K562 (cell line): ENCODE measurements at regions not wholly inside any gene's neighbourhood (a gene's known extent, or its start where the extent isn't known, plus 50 kb on each side); places are given as distances from the start of the nearest gene placed in this dataset.
A peak's percentile ranks its signal among the peaks of the same experiment; 100 is the strongest.

Experiments
- ATAC-seq: fragments of 200-7000 bp; cut with Tn5 transposase; 3 replicates; pipeline ENCODE4 v1.9.1; 2020; ENCODE audit warnings: moderate library complexity
- BruUV-seq: library from RNA; stranded (reverse); fragments of 400-500 nt; replicated peaks from 2 replicates; lab custom pipeline; 2021; lab: Mats Ljungman, UMichigan
- CTCF ChIA-PET: fragments of 300-600 bp; formaldehyde crosslinking; extraction: SDS; loops from one replicate; lab custom pipeline; 2021; ENCODE audit warnings: low intra/inter-chr PET ratio; lab: Yijun Ruan, JAX
- POLR2A ChIA-PET: fragments of 300-600, 350-650 bp; sonication (Branson Sonifier 250); formaldehyde crosslinking; extraction: SDS; loops from one replicate; lab custom pipeline; 2021; ENCODE audit warnings: antibody characterized with exemption, inconsistent platforms; lab: Yijun Ruan, JAX
- DNase-seq, 4 experiments: peaks; one replicate each; pipeline versions ENCODE4 v3.0.0 to v3.0.0-alpha.2; 2011 to 2018; ENCODE audit warnings: low spot score in 3 of 4, mixed read lengths in 3 of 4; ENCODE audit errors: extremely low read depth in 1 of 4
- FAIRE-seq: peaks from 2 replicates; lab custom pipeline; 2011; peaks lifted over from hg19 to GRCh38; lab: Jason Lieb, UNC
- H2AFZ ChIP-seq: 2 replicates; pipeline ENCODE4 v1.6.0; 2011; ENCODE audit warnings: low read depth, low read length, control low read depth, inconsistent platforms
- H3K27ac ChIP-seq: fragments of 200-600 bp; 3 replicates; pipeline ENCODE4 v1.8.0; 2011; ENCODE audit warnings: low read depth, mild to moderate bottlenecking, control low read depth, inconsistent platforms, low read length, moderate library complexity, mixed read lengths; ENCODE audit errors: extremely low read depth
- H3K27me3 ChIP-seq, 2 experiments: fragments of 300-600 bp in 1 of 2; 2 replicates in 1 of 2; 3 replicates in 1 of 2; pipeline versions ENCODE4 v1.6.0 to v1.8.0; 2011; ENCODE audit warnings: inconsistent platforms in 2 of 2, low read length in 2 of 2, mild to moderate bottlenecking in 1 of 2, mixed read lengths in 1 of 2, moderate library complexity in 1 of 2; ENCODE audit not compliant: control insufficient read depth in 2 of 2, insufficient read depth in 2 of 2
- H3K36me3 ChIP-seq: fragments of 300-600 bp; 3 replicates; pipeline ENCODE4 v1.8.0; 2011; ENCODE audit warnings: mild to moderate bottlenecking, low read length, inconsistent platforms; ENCODE audit not compliant: control insufficient read depth, insufficient read depth
- H3K4me1 ChIP-seq, 2 experiments: fragments of 200-600 bp in 1 of 2; replicated peaks in 1 of 2; 2 replicates in 1 of 2; 3 replicates in 1 of 2; pipeline versions ENCODE4 v1.5.1 to v1.8.0; 2011; ENCODE audit warnings: inconsistent platforms in 2 of 2, low read length in 2 of 2, mild to moderate bottlenecking in 1 of 2, mixed read lengths in 1 of 2, moderate library complexity in 1 of 2; ENCODE audit not compliant: control insufficient read depth in 2 of 2, insufficient read depth in 2 of 2
- H3K4me2 ChIP-seq: 2 replicates; pipeline ENCODE4 v1.6.1; 2011; ENCODE audit warnings: low read length, control low read depth, inconsistent platforms, mixed read lengths; ENCODE audit not compliant: insufficient read depth
- H3K4me3 ChIP-seq: fragments of 200-600 bp; sonication (generic), shearing (Covaris generic); 2 replicates; pipeline ENCODE4 v1.5.1; 2016; ENCODE audit warnings: control low read depth, inconsistent platforms
- H3K79me2 ChIP-seq: fragments of 200-600 bp; 3 replicates; pipeline ENCODE4 v1.8.0; 2011; ENCODE audit warnings: low read length, inconsistent platforms; ENCODE audit not compliant: control insufficient read depth, insufficient read depth
- H3K9ac ChIP-seq, 2 experiments: 2 replicates each; pipeline versions ENCODE4 v1.6.0 to v1.6.1; 2011; ENCODE audit warnings: low read depth in 2 of 2, low read length in 2 of 2, control low read depth in 1 of 2, inconsistent platforms in 1 of 2, mild to moderate bottlenecking in 1 of 2, mixed read lengths in 1 of 2; ENCODE audit not compliant: insufficient read depth in 1 of 2
- H3K9me1 ChIP-seq: one replicate; pipeline ENCODE4 v1.6.0; 2011; ENCODE audit warnings: inconsistent platforms, mild to moderate bottlenecking, low read length, moderate library complexity; ENCODE audit not compliant: control insufficient read depth, insufficient read depth
- H3K9me3 ChIP-seq: replicated peaks from 2 replicates; pipeline ENCODE4 v1.5.1; 2011; ENCODE audit warnings: low read depth, low read length, inconsistent platforms; ENCODE audit not compliant: control insufficient read depth, insufficient read depth
- H4K20me1 ChIP-seq: replicated peaks from 2 replicates; pipeline ENCODE4 v1.6.1; 2011; ENCODE audit warnings: low read length, inconsistent platforms, mixed read lengths; ENCODE audit not compliant: control insufficient read depth, insufficient read depth
- C11orf30 ChIP-seq: fragments of 450-650 bp; IDR thresholded peaks from 2 replicates; pipeline ENCODE4 v1.6.1; 2016; ENCODE audit warnings: low read depth, mild to moderate bottlenecking
- CAMTA2 ChIP-seq: fragments of 250-450 bp; sonication (Bioruptor Pico); conservative IDR thresholded peaks from 2 replicates; pipeline ENCODE4 v1.5.1; 2022
- CEBPB ChIP-seq: fragments of 450-650 bp; IDR thresholded peaks from 2 replicates; pipeline ENCODE4 v1.6.1; 2016; ENCODE audit warnings: missing genetic modification characterization, missing compliant biosample characterization
- DPF2 ChIP-seq: fragments of 450-650 bp; IDR thresholded peaks from 2 replicates; pipeline ENCODE4 v1.6.1; 2016
- ETV1 ChIP-seq: fragments of 450-650 bp; conservative IDR thresholded peaks from 2 replicates; pipeline ENCODE4 v1.6.1; 2016; ENCODE audit warnings: missing genetic modification characterization, control low read depth, low read depth, missing compliant biosample characterization
- MAFG ChIP-seq: fragments of 450-650 bp; conservative IDR thresholded peaks from 2 replicates; pipeline ENCODE4 v1.6.1; 2016; ENCODE audit warnings: missing genetic modification characterization, missing compliant biosample characterization
- MEF2A ChIP-seq: IDR thresholded peaks from 2 replicates; pipeline ENCODE4 v1.6.1; 2011; ENCODE audit warnings: low read depth, mild to moderate bottlenecking, low read length, moderate library complexity; ENCODE audit not compliant: control insufficient read depth
- NFE2 ChIP-seq: IDR thresholded peaks from 2 replicates; pipeline ENCODE4 v1.6.1; 2014; ENCODE audit warnings: antibody characterized with exemption, low read depth
- ZNF316 ChIP-seq: fragments of 450-650 bp; IDR thresholded peaks from 2 replicates; pipeline ENCODE4 v1.6.1; 2016
- WGBS: fragments of 100-300 bp; shearing (Covaris generic); methylation state at CpG from one replicate; pipeline ENCODE4 v1.1.6; 2016; ENCODE audit warnings: low coverage, mixed read lengths; ENCODE audit not compliant: insufficient coverage; ENCODE audit errors: missing lambda C conversion rate; 5-methylcytosine and 5-hydroxymethylcytosine counted together
- in situ Hi-C: fragments of 300-500 bp; cut with MboI; formaldehyde crosslinking; loops from 4 replicates; pipeline ENCODE4 v1.15.0; 2018; ENCODE audit warnings: inconsistent platforms, mixed read lengths
- intact Hi-C: fragments of 100-400 bp; cut with micrococcal nuclease; formaldehyde crosslinking; loops from 2 replicates; pipeline ENCODE4 v1.14.2; 2022
- TF ChIP-seq, protein P1 (sequence below): sonication (generic); formaldehyde crosslinking; IDR thresholded peaks from 2 replicates; pipeline ENCODE4 v1.8.1; 2023; ENCODE audit warnings: mild to moderate bottlenecking, missing genetic modification reagents

DNA sequence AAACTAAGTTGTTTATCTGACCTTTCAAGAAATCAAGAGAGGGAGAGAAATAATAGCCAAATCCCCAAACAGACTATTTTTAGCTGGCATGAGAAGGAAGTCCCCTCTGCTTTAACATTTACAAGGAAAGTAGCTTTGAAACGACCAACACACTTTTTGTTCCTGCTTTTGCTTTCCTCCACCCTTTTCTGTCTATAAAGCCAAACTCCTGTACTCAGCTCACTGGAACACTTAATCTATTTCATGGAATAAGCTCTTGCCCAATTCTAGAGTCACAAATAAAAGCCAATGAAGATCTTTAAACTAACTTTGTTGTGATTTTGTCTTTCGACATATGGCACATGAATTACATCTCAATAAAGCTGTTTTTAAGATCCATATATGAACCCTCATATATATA, 86.8 kb upstream of the CCDC71L start:
- in situ Hi-C loops (loop anchor here (5.0 kb wide), 1 partner anchor 571 kb away; no protein-coding TSS in a partner anchor), intact Hi-C loops (no loop called here)
- Histone ChIP-seq H3K9me3 (no peaks in the 10 kb centered on the region), H3K36me3 (no peaks in the 10 kb centered on the region), H4K20me1 (no peaks in the 10 kb centered on the region), H3K9ac (no peak overlapping the region), H3K79me2 (no peaks in the 10 kb centered on the region), H3K4me2 (no peak overlapping the region), H3K9me1 (no peaks in the 10 kb centered on the region), H3K4me1 (peaks cover 0 to 2% of the 10 kb centered on the region in 2 experiments; a peak in 3 of 5 replicates), H3K27ac (no peak overlapping the region), H3K4me3 (no peak overlapping the region), H3K27me3 (no peaks in the 10 kb centered on the region; a peak in 1 of 5 replicates), H2AFZ (peak overlapping the region; percentile 28)
- no peak for FAIRE-seq
- TF ChIP-seq CAMTA2 (CRISPR knock-in tag): no peak
- TF ChIP-seq CEBPB (tag): 0 out of 2 replicates have a peak, but pooled peaks have one; percentile 10
- POLR2A ChIA-PET: interaction anchor here (0.6 to 1.7 kb wide), 6 partner anchors 17 to 419 kb away, joined by 3 to 8 read pairs (median 3); no protein-coding TSS in a partner anchor
- WGBS: 44% methylated on average over 2 of the region's 2 CpGs
- no peak for ATAC-seq
- DNase-seq: no peak
- CTCF ChIA-PET: no interaction called here
- BruUV-seq: no TSS peak

DNA sequence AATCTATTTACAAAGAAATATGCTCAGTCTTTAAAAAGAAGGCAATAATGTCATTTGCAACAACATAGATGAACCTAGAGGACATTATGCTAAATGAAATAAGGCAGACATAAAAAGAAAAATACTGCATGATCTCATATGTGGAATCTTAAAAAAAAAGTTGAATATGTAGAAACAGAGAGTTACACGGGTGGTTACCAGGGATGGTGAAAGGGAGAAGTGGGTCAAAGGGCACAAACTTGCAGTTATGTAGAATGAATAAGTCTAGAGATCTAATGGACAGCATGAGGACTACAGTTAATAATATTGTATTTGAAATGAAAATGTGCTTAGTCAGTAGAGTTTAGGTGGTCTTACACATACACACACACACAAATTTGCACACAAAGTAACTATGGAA, 88.2 kb upstream of the CCDC71L start:
- H2AFZ ChIP-seq: no peak overlapping the region
- TF ChIP-seq C11orf30 (peak; percentile 43; the same call in 1 of the 2 replicates), MAFG (peak; percentile 31; the same call in 1 of the 2 replicates), MEF2A (no peak), ZNF316 (peak; percentile 75), NFE2 (0 out of 2 replicates have a peak, but pooled peaks have one; percentile 5), ETV1 (tag) (no peak), DPF2 (no peak)
- TF ChIP-seq, protein P1, sequence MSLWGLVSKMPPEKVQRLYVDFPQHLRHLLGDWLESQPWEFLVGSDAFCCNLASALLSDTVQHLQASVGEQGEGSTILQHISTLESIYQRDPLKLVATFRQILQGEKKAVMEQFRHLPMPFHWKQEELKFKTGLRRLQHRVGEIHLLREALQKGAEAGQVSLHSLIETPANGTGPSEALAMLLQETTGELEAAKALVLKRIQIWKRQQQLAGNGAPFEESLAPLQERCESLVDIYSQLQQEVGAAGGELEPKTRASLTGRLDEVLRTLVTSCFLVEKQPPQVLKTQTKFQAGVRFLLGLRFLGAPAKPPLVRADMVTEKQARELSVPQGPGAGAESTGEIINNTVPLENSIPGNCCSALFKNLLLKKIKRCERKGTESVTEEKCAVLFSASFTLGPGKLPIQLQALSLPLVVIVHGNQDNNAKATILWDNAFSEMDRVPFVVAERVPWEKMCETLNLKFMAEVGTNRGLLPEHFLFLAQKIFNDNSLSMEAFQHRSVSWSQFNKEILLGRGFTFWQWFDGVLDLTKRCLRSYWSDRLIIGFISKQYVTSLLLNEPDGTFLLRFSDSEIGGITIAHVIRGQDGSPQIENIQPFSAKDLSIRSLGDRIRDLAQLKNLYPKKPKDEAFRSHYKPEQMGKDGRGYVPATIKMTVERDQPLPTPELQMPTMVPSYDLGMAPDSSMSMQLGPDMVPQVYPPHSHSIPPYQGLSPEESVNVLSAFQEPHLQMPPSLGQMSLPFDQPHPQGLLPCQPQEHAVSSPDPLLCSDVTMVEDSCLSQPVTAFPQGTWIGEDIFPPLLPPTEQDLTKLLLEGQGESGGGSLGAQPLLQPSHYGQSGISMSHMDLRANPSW: no peak
- DNase-seq: no peak
- H3K27ac ChIP-seq: no peak overlapping the region
- H4K20me1 ChIP-seq: no peaks in the 10 kb centered on the region
- FAIRE-seq: no peak
- no peaks in the 10 kb centered on the region for H3K9me1 ChIP-seq
- no peak for ATAC-seq
- in situ Hi-C loops (loop anchor here (5.0 kb wide), 1 partner anchor 572 kb away; no protein-coding TSS in a partner anchor), intact Hi-C loops (no loop called here)
- H3K4me3 ChIP-seq: no peak overlapping the region
- CTCF ChIA-PET: no interaction called here
- H3K27me3 ChIP-seq: no peaks in the 10 kb centered on the region; a peak in 1 of 5 replicates
- H3K4me1 ChIP-seq: peaks cover 0 to 2% of the 10 kb centered on the region in 2 experiments; a peak in 3 of 5 replicates
- POLR2A ChIA-PET: interaction anchor here (1.7 kb wide), 1 partner anchor 17 kb away, joined by 8 read pairs; no protein-coding TSS in a partner anchor
- WGBS: 22% methylated on average over 1 of the region's 1 CpG
- H3K79me2 ChIP-seq: no peaks in the 10 kb centered on the region
- no peak overlapping the region for H3K4me2 ChIP-seq
- no peaks in the 10 kb centered on the region for H3K36me3 ChIP-seq
- H3K9me3 ChIP-seq: no peaks in the 10 kb centered on the region
- H3K9ac ChIP-seq: no peak overlapping the region
- no TSS peak for BruUV-seq
